ENCODE measurements at regions not wholly inside any gene's neighbourhood (a gene's known extent, or its start where the extent isn't known, plus 50 kb on each side); places are given as distances from the start of the nearest gene placed in this dataset.
A peak's percentile ranks its signal among the peaks of the same experiment; 100 is the strongest.

DNA sequence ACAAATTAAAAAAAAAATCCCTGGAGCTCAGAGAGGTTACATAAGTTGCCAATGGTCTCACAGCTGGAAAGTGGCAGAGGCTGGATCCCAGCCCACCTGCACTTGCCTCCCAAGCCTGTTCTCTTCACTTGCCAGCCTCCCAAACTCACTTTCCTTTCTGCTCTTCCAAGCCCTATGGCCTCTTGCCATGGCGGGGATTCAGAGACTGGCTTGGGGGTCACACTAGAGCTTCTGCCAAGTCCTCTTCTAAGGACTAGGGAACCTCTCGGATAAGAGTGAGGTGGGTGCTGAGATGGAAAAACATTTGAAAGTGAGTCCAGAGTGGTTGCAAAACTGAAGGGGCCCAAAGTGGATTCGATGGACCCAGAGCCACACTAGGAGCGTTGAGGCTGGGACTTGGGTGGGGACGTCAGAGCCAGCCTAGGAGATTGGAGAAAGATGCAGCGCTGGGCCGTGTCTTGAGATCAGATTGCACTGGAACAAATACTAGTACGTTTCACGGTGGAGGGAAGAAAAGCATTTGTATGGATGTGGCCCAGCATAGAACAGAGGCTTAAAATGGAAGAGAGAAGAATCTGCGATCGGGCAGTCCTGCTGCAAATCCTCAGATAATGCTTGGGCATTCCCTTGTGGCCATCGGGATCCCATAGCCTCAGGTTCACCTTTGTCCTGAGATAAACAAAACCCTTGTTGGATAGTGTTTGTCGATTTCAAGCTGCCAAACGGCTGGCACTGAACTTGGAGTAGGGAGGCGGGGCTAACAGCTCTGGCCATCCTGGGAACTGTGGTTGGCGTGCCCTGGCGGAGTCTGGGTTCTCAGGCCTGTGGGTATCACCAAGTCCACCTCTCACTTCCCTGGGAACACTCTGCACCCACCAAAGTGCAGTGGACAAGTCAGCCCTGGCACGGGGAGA is 84.8 kb downstream of the ING1 start:
- H2AFZ ChIP-seq (ENCODE audit: low read length) = no peak overlapping the region
- no peaks in the 10 kb centered on the region for H3K79me2 ChIP-seq (ENCODE audit: control insufficient read depth, insufficient read depth, low read length)
- H3K4me3 ChIP-seq (replicated peaks in 1 of 4; ENCODE audit: control extremely low read depth in 1 of 4, insufficient read depth in 1 of 4, low read depth in 3 of 4, low read length in 4 of 4) = no peak overlapping the region
- no peak overlapping the region for H3K9ac ChIP-seq (ENCODE audit: insufficient read depth, low read length)
- H3K36me3 ChIP-seq (ENCODE audit: control insufficient read depth, insufficient read depth, low read length) = no peaks in the 10 kb centered on the region
- DNase-seq (ENCODE audit: low read depth in 2 of 2) = no peak
- no peaks in the 10 kb centered on the region for H4K20me1 ChIP-seq (ENCODE audit: control insufficient read depth, extremely low read depth, insufficient read depth, low read length)
- peak overlapping the region; percentile 94 for H3K27ac ChIP-seq (ENCODE audit: insufficient read depth, low read length)
- TF ChIP-seq EZH2 (IDR thresholded peaks at IDR 0.05; ENCODE audit: low read length, missing control alignments) = no peak
- TF ChIP-seq, protein P1, sequence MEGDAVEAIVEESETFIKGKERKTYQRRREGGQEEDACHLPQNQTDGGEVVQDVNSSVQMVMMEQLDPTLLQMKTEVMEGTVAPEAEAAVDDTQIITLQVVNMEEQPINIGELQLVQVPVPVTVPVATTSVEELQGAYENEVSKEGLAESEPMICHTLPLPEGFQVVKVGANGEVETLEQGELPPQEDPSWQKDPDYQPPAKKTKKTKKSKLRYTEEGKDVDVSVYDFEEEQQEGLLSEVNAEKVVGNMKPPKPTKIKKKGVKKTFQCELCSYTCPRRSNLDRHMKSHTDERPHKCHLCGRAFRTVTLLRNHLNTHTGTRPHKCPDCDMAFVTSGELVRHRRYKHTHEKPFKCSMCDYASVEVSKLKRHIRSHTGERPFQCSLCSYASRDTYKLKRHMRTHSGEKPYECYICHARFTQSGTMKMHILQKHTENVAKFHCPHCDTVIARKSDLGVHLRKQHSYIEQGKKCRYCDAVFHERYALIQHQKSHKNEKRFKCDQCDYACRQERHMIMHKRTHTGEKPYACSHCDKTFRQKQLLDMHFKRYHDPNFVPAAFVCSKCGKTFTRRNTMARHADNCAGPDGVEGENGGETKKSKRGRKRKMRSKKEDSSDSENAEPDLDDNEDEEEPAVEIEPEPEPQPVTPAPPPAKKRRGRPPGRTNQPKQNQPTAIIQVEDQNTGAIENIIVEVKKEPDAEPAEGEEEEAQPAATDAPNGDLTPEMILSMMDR (conservative IDR thresholded peaks at IDR 0.05 in 1 of 2, IDR thresholded peaks at IDR 0.05 in 1 of 2; ENCODE audit: low read depth in 1 of 2, low read length in 2 of 2) = no peak
- H3K4me2 ChIP-seq (ENCODE audit: extremely low read depth, insufficient read depth, low read length) = no peak overlapping the region
- H3K4me1 ChIP-seq (ENCODE audit: control insufficient read depth, extremely low read depth, insufficient read depth, low read length) = peaks cover 9% of the 10 kb centered on the region
- H3K9me3 ChIP-seq (ENCODE audit: control insufficient read depth, insufficient read depth, low read depth, low read length) = no peaks in the 10 kb centered on the region
- H3K27me3 ChIP-seq (ENCODE audit: control insufficient read depth, insufficient read depth, low read length) = no peaks in the 10 kb centered on the region

DNA sequence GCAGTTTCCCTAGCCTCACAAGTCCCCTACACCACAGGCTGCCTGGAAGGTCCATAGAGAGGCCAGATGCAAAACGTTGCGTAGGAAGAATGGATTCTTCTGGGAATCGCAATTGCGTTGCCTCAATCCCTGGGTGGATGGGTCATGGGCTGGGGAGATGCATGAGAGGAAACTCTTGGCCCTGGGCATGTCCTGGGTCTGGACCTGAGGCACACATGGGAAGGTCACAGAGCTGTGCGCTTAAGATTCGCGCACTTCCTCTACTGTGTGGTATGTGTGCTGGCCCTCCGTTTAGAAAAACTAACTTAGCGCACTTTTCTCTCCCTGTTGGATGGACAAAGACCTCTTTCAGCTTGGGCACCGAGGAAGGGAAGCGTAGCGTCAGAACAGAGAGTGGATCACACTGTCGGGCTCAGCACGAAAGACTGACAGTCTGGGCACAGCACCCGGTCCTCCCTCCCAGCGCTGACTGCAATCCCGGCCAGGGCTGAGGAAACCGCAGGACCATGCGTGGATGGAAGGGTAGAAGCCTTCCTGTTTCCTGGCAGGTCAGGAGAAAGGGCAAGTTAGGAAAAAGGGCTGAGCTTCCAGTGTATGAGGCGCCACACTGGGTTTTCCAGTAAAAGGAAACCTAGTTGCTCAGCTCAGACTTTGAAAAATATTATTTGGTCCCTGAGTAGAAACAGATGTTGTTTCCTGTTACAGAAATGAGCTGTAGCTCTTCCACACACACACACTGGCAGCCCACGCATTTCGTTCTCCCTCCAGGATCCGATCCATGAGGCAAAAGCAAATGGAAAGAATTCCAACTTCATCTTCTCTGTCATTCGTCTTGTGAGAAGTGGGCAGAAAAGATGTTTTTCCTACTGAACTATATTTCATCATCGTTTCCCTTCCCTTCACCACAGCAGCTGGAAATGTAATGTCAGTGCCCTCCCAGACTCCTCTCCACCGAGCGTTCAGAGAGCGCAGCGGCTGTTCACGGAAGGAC is 86.0 kb downstream of the ING1 start:
- TF ChIP-seq, protein P1 (conservative IDR thresholded peaks at IDR 0.05 in 1 of 2, IDR thresholded peaks at IDR 0.05 in 1 of 2; ENCODE audit: low read depth in 1 of 2, low read length in 2 of 2) = no peak
- no peak for TF ChIP-seq EZH2 (IDR thresholded peaks at IDR 0.05; ENCODE audit: low read length, missing control alignments)
- Histone ChIP-seq H3K36me3 (ENCODE audit: control insufficient read depth, insufficient read depth, low read length) (no peaks in the 10 kb centered on the region), H3K4me2 (ENCODE audit: extremely low read depth, insufficient read depth, low read length) (peak overlapping the region; percentile 92), H3K9ac (ENCODE audit: insufficient read depth, low read length) (peak overlapping the region; percentile 64), H3K4me1 (ENCODE audit: control insufficient read depth, extremely low read depth, insufficient read depth, low read length) (peaks cover 9% of the 10 kb centered on the region), H3K9me3 (ENCODE audit: control insufficient read depth, insufficient read depth, low read depth, low read length) (no peaks in the 10 kb centered on the region), H3K4me3 (replicated peaks in 1 of 4; ENCODE audit: control extremely low read depth in 1 of 4, insufficient read depth in 1 of 4, low read depth in 3 of 4, low read length in 4 of 4) (peak overlapping the region; percentile 42 to 49 (median 46)), H2AFZ (ENCODE audit: low read length) (peak overlapping the region; percentile 85), H3K27ac (ENCODE audit: insufficient read depth, low read length) (peak overlapping the region; percentile 94), H4K20me1 (ENCODE audit: control insufficient read depth, extremely low read depth, insufficient read depth, low read length) (no peaks in the 10 kb centered on the region), H3K27me3 (ENCODE audit: control insufficient read depth, insufficient read depth, low read length) (no peaks in the 10 kb centered on the region), H3K79me2 (ENCODE audit: control insufficient read depth, insufficient read depth, low read length) (no peaks in the 10 kb centered on the region)
- peak; percentile 80 to 93 for DNase-seq (ENCODE audit: low read depth in 2 of 2)

GRCh38 chr13:110801044-110801443 is 87.5 kb downstream of the ING1 start:
- Histone ChIP-seq H3K9me3 (ENCODE audit: control insufficient read depth, insufficient read depth, low read depth, low read length) (no peaks in the 10 kb centered on the region), H3K27ac (ENCODE audit: insufficient read depth, low read length) (no peak overlapping the region), H3K9ac (ENCODE audit: insufficient read depth, low read length) (no peak overlapping the region), H3K27me3 (ENCODE audit: control insufficient read depth, insufficient read depth, low read length) (no peaks in the 10 kb centered on the region), H3K36me3 (ENCODE audit: control insufficient read depth, insufficient read depth, low read length) (no peaks in the 10 kb centered on the region), H3K79me2 (ENCODE audit: control insufficient read depth, insufficient read depth, low read length) (no peaks in the 10 kb centered on the region), H4K20me1 (ENCODE audit: control insufficient read depth, extremely low read depth, insufficient read depth, low read length) (no peaks in the 10 kb centered on the region), H3K4me1 (ENCODE audit: control insufficient read depth, extremely low read depth, insufficient read depth, low read length) (peaks cover 9% of the 10 kb centered on the region), H3K4me3 (replicated peaks in 1 of 4; ENCODE audit: control extremely low read depth in 1 of 4, insufficient read depth in 1 of 4, low read depth in 3 of 4, low read length in 4 of 4) (no peak overlapping the region), H3K4me2 (ENCODE audit: extremely low read depth, insufficient read depth, low read length) (no peak overlapping the region), H2AFZ (ENCODE audit: low read length) (no peak overlapping the region)
- no peak for DNase-seq (ENCODE audit: low read depth in 2 of 2)
- TF ChIP-seq, protein P1 (conservative IDR thresholded peaks at IDR 0.05 in 1 of 2, IDR thresholded peaks at IDR 0.05 in 1 of 2; ENCODE audit: low read depth in 1 of 2, low read length in 2 of 2) = no peak
- TF ChIP-seq EZH2 (IDR thresholded peaks at IDR 0.05; ENCODE audit: low read length, missing control alignments) = no peak

Data from fibroblast of lung (primary cell).